ENCODE measurements at regions not wholly inside any gene's neighbourhood (a gene's known extent, or its start where the extent isn't known, plus 50 kb on each side); places are given as distances from the start of the nearest gene placed in this dataset.
"Not testable (repeated sequence)": the region's sequence is repeated elsewhere in the genome, so short reads cannot be mapped to it uniquely, and the experiment has no call there.

DNA sequence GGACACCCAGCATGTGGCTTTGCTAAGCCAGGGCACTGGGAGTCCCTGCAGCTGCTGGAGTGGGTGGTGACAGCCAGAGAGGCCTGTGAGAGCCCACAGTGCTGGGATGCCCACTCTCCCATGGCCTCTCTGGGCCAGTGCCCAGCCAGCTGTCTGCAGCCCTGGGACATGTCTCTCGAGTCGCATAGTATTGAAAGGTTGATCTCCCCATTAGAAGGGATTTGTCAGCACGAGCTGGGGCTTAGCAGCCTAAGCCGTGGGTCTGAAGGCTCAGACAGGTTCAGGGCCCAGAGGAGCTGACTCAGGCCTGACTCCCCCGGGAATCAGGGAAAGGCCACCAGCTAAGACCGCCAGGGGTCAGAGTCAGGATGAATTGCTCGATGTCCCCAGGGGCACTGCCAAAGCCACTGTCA is 53.5 kb downstream of the FOXD2 start:
- DNase-seq (ENCODE audit: low spot score) = no peak

DNA sequence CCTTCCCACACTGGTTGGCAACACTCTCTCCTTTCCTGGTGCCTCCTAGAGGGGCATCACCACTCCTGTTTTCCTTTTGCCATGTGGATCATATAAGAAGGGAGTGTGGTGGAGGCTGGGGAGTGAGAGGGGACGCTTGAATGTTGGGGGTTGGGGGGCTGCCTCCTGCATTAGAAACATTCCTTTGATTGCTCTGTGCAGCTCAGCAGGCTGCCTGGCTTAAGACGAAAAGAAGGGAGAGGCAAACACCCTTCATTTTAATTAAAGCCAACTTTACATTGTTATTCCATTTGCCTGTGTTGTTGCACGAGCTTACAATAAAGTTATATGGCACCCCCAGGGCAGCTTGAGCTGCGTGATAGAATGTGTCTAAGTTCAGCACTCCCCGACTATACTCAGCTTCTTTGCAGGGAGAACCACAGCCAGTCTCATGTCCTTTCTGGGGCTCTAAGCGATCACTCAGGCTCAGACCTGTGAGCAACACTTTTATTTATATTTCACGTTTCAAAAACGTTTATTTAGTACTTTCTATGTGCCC is 57.4 kb downstream of the FOXD2 start:
- no peak for DNase-seq (ENCODE audit: low spot score)

DNA sequence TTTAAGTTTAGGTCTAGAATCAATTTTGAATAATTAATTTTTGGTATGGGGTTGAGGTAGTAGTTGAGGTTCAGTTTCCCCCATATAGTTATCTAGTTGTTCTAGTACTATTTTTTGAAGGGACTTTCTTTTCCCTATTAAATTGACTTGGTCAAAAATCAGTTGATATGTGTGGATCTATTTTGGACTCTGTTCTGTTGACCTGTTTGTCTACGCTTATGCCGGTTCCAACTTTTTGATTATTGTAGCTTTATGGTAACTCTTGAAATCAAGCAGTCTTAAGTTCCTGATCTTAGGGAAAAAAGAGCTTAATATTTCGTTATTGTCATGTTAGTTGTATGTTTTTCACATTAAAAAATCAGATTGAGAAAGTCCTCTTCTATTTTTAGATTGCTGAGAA is 60.7 kb downstream of the FOXD2 start:
- no peak for DNase-seq (ENCODE audit: low spot score)

DNA sequence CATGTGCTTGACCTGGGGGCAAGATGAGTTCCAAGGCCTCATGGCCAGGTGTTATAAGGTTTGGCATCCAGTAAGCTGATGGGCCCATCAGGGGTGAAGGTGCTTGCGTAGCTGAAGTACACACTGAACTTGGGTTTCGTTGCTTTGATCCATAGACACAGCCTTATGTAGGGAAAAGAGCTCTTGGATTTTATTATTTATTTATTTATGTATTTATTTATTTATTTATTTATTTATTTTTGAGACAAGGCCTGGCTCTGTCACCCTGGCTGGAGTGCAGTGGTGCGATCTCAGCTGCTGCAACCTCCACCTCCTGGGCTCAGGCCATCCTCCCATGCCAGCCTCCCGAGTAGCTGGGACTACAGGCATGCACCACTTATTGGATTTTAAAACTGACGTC is 63.2 kb downstream of the FOXD2 start:
- no peak for DNase-seq (ENCODE audit: low spot score)

DNA sequence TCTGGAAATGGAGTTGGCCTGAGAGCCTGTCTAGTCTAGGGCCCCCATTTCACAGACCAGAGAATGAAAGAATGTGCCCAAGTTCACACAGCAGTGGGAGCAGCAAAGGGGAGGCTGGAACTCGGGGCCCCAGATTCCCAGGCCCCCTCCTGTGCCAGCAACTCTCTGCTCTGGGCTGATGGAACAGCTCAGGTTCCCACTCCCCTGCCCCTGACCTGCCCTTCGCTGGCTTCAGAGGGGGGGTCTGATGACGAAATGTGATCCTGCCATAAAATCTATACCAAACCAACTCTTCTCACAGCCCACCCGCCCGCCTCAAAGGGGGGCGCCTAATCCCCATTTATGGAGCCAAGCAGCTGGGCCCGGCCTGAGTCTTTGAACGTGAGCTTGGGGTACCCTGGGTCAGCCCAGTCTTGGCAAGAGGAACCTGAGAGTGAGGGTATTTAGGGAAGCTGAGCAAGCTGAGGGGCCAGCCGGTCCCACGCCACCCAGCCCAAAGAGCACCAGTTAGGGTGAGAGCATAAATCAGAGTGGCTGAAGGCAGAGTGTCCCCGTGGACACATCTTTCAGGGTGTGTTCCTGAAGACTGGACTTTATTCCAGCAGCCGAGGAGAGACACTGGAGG is 65.0 kb downstream of the FOXD2 start:
- DNase-seq (ENCODE audit: low spot score) = no peak

DNA sequence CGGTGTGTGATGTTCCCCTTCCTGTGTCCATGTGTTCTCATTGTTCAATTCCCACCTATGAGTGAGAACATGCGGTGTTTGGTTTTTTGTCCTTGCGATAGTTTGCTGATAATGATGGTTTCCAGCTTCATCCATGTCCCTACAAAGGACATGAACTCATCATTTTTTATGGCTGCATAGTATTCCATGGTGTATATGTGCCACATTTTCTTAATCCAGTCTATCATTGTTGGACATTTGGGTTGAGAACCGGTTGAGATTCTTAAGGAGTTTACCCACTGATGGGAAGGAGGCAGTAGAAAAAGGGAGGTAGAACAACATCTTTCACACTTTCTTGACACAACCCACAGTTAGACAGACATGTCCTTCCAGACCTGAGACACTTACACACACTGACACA is 67.0 kb downstream of the FOXD2 start:
- DNase-seq (ENCODE audit: low spot score) = not testable (repeated sequence)

DNA sequence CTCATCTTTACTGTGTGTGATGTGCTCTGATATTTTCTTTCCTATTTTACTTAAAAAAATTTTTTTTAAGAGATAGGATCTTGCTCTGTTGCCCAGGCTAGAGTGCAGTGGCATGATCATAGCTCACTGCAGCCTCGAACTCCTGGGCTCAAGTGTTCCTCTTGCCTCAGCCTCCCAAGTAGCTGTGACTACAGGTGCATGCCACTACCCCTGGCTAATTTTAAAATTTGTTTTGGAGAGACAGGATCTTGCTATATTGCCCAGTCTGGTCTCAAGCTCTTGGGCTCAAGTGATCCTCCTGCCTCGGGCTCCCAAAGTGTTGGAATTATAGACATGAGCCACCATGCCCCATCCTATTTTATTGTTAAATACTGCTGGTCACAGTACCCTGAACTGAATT is 67.4 kb downstream of the FOXD2 start:
- DNase-seq (ENCODE audit: low spot score) = no peak

DNA sequence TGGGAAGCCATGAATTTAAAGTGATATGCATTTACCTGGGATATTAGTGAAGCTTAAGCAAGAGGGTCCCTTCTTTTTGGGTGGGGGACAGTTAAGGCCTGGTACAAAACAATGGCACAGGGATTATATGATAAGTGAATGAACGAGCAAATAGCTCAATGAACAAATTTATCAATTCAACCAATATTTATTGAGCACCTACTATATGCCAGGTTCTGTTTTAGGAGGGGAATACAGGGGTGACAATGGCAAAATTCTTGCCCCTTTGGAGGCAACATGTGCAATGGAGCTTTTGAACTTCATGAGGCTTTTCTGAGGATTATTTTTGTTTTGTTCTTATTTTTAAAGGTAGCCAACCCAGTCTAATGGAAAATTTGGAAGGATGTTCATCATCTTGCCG is 68.2 kb downstream of the FOXD2 start:
- DNase-seq (ENCODE audit: low spot score) = no peak

DNA sequence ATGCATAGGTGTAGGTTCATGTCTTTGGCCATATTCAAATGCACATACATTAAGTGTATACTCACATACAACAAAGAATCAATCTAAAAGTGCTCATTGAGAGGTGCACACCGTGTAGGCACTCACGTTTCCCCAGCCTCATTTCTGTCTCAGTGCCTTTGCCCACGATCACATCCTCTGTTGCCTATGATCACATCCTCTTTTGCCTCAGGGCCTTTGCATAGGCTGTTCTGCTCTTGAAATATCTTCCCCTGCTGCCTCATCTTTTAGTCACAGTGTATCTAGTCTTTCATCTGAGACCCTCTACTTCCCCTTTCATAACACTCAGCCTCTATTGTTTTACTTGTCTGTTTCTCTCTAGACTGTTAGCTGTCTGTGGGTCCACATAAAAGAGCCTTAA is 69.3 kb downstream of the FOXD2 start:
- no peak for DNase-seq (ENCODE audit: low spot score)

DNA sequence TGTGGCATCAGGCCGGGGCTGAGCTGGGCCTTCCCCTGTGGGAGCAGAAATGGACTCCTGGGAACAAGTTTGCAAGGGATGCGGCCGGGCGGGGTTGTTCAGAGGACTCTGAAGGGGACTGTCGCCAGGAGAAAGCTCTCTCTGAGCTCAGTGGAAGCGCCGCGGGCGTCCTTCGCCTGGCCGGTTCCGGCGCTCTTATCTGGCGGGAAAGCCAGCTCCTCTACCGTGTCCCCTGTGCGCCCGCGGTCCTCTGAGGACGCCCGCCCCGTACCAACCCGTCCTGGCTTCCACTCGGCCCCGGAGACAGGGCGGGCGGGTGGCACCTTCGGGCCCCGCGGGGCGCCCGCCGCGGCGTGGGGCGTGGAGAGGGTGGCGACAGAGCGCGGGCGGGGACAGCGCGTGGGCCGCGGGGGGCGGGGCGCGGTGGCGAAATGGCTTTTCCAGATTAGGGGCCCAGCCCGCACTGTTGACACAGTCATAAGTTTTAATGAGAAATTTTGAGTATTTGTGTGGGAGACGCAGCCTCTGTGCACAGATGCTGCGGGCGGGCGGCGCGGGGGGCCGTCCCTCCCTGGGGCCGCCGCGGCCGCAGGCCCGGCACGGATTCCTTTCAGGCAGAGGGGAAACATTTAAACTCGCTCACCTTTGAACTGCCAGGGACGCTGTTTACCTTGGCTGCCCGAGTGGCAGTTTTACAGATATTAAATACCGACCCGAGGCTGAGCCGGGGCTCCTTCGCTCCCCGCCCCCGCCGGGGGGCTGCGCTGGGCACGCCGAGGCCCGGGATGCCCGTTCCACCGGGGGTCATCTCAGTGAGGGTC is 70.2 kb downstream of the FOXD2 start:
- DNase-seq (ENCODE audit: low spot score) = no peak

DNA sequence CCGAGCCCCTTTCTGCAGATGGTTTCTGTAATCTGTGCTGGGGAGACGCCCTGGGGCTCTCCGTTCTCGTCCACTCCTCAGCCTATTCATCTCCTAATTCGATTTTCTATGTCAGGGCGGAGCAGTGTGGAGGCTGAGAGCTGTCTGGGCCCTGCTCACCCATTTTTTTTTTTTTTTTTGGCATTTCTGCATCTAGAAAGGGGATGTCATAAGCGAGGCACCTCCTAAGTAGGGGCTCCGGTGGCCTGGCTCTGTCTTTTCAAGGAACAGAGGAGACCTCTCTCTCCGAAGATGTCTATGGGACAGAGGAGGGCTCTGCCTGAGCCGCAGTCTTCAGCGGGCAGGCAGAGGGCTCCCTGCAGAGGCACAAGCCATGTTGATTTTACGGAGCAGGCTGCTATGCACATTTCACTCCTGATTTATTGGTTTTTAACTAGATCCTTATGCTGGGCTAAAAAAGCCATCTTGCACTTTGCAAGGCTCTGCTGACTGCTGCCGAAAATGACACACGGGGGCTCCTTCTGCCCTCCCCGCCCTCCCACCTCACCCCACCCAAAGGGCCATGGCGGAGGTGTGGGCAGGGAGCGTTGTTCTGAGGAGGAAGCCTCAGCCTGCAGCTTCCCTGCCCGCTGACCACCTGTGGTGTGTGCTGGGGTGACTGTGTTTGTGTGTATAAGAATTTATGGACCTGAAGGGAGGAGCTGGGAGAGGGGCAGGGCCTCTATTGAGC is 71.0 kb downstream of the FOXD2 start:
- no peak for DNase-seq (ENCODE audit: low spot score)

DNA sequence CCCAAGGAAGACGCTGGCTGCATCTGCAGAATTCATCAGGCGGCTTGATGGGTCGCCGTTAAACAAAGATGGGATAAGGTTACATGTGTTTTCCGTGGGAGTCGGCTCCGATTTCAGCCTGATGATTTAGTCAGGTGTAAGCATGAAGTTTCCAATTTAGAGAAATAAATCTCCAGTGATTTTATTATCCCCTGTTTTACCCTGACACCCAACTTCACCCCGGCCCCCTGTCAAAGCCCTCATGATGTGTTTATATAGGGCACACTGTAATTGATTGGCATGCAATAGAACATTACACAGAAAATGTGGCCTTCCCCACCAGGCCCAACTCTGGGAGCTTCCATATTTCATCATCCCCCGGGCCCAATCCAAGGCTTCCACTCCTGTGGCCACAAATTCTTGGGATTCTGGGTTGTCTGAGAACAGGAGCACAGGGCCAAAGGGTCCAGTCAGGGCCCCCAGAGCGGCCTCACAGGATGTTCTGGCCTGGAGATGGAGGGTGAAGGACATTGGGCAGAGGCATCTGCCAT is 72.5 kb downstream of the FOXD2 start:
- DNase-seq (ENCODE audit: low spot score) = no peak

DNA sequence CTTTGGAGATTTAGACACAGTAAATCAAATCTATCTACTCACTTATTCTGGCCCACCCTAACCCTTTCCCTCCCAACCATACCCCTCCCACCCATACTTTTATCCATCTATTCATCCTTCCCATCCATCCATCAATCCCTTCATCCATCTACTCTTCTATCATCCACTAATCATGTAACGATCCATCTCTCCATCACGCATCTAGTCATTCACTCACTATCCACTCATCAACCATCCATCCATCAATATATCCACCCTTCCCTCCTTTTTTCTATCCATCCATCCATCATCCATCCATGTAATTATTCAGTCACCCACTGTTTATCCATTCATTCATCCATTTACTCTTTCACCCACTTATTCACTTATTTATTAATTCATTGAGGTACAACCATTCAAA is 74.0 kb downstream of the FOXD2 start:
- DNase-seq (ENCODE audit: low spot score) = no peak

DNA sequence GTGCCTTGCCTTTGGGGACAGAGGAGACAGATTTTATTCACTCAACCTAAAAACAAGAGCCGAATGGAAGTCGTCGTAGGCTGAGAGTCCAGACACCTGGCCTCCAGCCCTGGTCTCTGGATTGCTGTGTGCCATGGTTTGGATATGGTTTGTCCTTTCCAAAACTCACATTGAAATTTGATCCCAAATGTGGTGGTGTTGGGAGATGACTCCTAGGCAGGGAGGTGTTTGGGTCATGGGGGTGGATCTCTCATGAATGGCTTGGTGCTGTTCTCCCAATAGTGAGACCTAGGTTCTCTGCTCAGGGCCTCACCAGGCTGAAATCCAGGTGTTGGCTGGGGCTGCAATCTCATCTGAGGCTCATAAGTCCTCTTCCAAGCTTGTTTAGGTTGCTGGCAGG is 75.5 kb downstream of the FOXD2 start:
- DNase-seq (ENCODE audit: low spot score) = no peak

DNA sequence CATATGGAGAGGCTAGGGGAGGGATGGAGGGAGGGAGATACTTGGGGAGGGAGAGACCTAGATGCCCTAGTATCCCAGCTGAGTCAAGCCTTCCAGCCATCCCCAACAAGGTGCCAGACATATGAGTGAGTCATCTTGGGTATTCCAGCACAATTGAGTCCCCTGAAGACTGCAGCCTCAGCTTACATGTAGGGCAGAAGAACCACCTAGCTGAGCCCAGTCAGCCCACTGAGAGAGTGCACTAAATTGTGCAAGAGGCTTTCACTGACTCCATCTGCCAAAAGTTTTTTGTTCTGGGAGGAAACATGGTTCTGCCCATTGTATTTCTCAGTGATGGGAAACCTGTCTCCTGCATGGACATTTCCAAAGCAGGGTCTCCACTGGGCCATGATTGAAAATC is 76.4 kb downstream of the FOXD2 start:
- DNase-seq (ENCODE audit: low spot score) = no peak

DNA sequence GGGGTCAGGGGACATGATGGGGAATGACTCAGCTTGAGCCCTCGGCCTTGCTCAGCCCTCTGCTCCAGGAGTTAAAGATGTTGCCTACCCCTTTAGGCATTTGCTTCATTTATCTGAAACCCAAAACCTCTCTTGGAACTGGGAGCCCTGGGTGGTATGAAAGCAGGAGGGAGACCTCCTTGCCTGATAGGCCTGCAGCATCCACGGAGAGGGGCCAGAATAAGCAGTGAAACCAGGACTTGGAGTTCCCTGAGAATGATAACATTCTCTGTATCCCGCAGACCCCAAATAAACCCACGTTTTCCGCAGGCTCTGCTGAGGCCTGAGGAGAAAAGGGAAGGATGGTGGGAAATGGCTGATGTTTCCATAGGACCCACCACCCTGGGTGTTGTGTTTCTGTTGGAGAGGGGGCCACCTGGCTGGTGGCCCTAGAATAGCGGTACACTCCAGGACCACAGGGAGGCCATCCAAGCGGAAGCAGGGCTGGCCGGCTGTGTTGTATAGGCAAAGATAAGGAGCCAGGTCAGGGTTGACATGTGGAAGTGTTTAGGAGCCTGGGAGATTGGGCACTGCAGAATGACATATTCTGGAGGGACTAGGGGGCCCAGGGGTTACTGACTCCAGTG is 77.4 kb downstream of the FOXD2 start:
- DNase-seq (ENCODE audit: low spot score) = no peak

DNA sequence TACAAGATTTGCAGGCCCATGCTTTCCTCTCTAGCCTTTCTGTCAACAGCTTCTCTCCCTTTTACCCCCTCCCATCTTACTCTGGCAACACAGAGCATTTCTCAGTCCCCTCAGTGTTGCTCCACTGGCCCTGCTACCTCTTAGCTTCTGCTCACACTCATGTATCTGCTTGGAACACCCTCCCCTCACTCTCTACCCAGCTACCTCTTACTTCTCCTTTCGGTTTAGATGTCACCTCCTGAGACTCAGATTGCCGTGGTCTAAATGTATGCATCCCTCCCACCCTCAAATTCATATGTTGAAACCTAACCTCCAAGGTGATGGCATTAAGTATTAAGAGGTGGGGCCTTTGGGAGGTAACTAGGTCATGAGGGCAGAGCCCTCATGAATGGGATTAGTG is 80.1 kb downstream of the FOXD2 start:
- DNase-seq (ENCODE audit: low spot score) = no peak

DNA sequence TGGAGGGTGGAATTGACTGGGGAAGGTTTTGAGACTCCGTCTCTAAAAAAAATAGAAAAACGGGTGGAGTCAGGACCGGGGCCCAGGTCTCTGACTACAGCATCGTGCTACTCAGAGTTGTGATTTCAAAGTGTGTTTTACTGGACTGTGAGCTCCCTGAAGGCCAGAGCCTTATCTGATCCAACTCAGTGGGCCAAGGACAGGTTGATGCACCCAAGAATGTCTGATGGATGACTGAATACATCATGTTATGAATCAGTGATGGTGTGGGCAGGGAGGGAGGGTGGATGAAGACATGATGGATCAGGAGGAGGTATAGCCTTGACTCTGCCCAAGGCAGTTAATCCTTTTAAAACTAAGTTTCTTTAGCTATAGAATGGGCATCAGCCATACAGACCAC is 81.6 kb downstream of the FOXD2 start:
- no peak for DNase-seq (ENCODE audit: low spot score)

DNA sequence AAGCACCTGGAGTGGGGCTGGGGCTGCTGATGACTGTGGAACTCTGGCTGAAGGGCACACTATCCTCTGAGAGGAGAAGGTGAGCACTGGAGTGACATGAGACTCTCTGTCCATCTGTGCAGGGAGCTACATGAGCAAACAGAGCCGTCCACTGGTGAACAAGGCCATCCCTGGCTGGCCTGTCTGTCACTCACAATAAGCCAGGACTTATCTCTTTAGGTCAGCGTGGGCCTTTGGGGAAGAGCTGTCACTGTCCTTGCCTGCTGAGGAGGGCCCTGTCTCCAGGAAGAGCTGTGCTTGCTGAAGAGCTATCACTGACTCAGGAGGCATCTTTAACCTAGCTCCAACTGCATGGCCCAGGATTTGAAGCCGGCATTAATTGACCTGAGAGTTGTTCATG is 82.1 kb downstream of the FOXD2 start:
- no peak for DNase-seq (ENCODE audit: low spot score)

DNA sequence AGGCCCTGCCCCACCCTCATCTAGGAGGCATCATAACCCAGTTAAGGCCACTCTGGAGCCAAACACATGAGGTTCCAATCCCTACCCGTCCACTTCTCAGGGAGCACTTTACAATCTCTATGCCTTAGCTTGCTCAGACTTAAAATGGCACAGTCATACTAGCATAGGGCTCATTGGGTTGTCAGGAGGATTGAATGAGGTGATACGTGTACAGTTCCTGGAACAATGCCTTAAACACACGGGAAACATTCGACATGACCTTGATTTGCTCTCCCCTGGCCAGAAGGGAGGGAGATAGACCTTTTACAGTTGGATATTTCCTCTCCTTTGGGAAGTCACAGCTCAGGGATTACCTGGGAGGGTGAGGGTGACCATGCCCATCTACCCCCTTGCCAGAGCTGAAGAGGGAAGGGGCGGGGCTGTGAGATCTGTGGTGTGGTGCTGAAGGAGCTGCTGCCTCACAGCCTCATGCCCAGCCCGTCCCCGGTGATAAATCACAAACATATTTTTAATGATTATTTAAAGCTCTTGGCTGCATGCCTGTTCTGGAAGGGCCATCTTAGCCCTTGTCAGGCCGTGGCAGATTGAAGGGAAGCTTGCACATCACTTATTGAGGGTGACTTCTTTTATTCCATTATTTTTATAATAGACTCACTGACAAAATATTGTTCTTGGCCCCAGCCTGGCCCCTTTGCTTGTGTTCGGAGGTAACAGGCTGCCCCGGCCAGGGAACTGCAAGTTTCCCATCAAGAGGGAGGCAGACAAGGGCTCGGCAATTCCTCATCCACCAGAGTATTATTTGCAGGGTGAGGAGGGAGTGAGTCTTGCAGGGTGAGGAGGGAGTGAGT is 83.4 kb downstream of the FOXD2 start:
- no peak for DNase-seq (ENCODE audit: low spot score)

Data from CD4-positive, alpha-beta T cell treated with Interleukin-15 for 4 hours (primary cell).